Activated CD4-positive, alpha-beta T cell treated with anti-CD3 and anti-CD28 coated beads, Interleukin-2, amount 10 ng/mL, durations not matched to agents 7 days and 5 days (primary cell): ENCODE measurements at regions not wholly inside any gene's neighbourhood (a gene's known extent, or its start where the extent isn't known, plus 50 kb on each side); places are given as distances from the start of the nearest gene placed in this dataset.
A peak's percentile ranks its signal among the peaks of the same experiment; 100 is the strongest.

Experiments used
- CTCF ChIA-PET: fragments of 350-600 bp; sonication (Branson Sonifier 250); formaldehyde crosslinking; loops from one replicate; lab custom pipeline; 2021; ENCODE audit warnings: antibody characterized with exemption; lab: Charles Lee
- POLR2A ChIA-PET: fragments of 350-600 bp; sonication (Branson Sonifier 250); formaldehyde crosslinking; loops from one replicate; lab custom pipeline; 2021; ENCODE audit warnings: antibody characterized with exemption; lab: Charles Lee
- DNase-seq: peaks from one replicate; pipeline ENCODE4 v3.0.0-alpha.2; 2020
- H3K27ac Mint-ChIP-seq: one replicate; pipeline ENCODE4 v1.8.0; 2021; ENCODE audit warnings: mild to moderate bottlenecking, moderate library complexity, mixed read lengths
- H3K27me3 Mint-ChIP-seq: one replicate; pipeline ENCODE4 v1.8.0; 2021; ENCODE audit warnings: mixed read lengths
- H3K36me3 Mint-ChIP-seq: one replicate; pipeline ENCODE4 v1.8.0; 2021; ENCODE audit warnings: low read depth, mixed read lengths
- H3K4me1 Mint-ChIP-seq: one replicate; pipeline ENCODE4 v1.8.0; 2021; ENCODE audit warnings: mixed read lengths
- H3K4me3 Mint-ChIP-seq: one replicate; pipeline ENCODE4 v1.8.0; 2021; ENCODE audit warnings: mild to moderate bottlenecking, moderate library complexity, mixed read lengths
- H3K9me3 Mint-ChIP-seq: one replicate; pipeline ENCODE4 v1.8.0; 2021; ENCODE audit warnings: mixed read lengths

DNA sequence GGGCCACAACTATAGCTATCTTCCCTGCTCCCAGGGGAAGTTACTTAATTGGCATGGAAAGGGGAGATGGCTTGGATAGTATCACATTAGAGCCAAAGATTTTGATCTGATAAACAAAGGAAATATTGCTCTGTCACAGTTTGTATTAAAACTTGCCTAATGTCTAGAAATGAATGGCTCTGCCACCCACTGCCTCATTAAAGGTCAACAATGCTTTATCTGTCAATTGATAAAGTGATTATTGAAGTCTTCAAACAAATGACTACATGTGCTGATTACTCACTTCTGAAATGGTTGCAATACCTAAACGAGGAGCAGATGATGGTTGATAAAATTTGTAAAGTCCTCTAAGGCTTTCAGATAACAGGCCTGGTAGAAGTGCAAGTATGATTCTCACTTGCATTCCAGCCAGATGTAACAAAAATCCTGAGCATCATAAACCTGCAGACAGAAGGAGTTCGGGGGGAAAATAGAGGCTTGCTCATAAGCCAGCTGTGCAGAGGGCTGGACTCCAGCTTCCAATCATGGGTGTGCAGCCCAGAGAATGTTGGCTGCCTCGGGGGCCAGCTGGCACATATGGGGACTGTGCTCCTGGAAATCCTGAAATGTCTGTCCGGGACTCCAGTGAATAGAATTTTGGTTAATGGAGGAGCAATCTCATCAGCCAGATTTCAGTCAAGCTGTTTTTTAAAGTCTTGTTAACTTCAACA lies 200.5 kb upstream of the SLC27A6 start:
- Mint-ChIP-seq H3K9me3 (no peaks in the 10 kb centered on the region), H3K4me1 (no peaks in the 10 kb centered on the region), H3K27ac (no peak overlapping the region), H3K36me3 (no peaks in the 10 kb centered on the region), H3K4me3 (no peak overlapping the region), H3K27me3 (peaks cover 5% of the 10 kb centered on the region)
- ChIA-PET POLR2A (no interaction called here), CTCF (interaction anchor here (0.6 kb wide), 1 partner anchor 13 kb away, joined by 4 read pairs; no protein-coding TSS in a partner anchor)
- DNase-seq: no peak

DNA sequence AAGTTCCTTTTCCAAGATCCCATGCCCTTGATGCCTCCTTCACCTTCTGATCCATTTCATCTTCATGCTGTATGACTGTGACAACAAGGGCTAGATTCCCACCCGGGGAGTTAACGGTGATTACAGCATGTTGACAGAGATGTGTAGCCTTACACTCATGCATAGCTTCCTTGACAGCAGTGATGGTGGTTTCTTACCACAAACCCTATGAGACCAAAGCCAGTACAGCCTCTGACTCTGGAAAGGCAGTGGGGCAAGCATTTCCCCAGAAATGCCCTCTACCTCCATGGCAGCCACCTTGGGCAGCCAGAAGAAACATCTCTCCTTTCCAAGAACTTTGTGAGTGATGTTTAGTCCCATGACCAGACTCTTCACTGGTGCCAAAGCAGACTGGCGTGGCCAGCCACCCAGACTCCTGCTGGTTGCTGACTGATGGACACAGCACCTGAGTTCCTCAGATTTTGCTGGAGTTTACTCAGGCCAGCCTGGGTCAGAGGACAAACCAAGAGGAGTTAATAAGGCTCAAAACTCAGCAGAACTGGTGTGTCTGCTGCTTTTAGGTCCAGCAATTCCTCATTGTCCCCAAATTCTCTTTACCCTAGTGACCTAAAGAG lies 199.7 kb upstream of the SLC27A6 start:
- CTCF ChIA-PET: no interaction called here
- H3K9me3 Mint-ChIP-seq: no peaks in the 10 kb centered on the region
- H3K36me3 Mint-ChIP-seq: no peaks in the 10 kb centered on the region
- POLR2A ChIA-PET: no interaction called here
- peaks cover 5% of the 10 kb centered on the region for H3K27me3 Mint-ChIP-seq
- no peaks in the 10 kb centered on the region for H3K4me1 Mint-ChIP-seq
- no peak overlapping the region for H3K27ac Mint-ChIP-seq
- no peak overlapping the region for H3K4me3 Mint-ChIP-seq
- DNase-seq: no peak

GRCh38 chr5:128766406-128766805 lies 198.9 kb upstream of the SLC27A6 start:
- ChIA-PET CTCF (no interaction called here), POLR2A (no interaction called here)
- Mint-ChIP-seq H3K36me3 (no peaks in the 10 kb centered on the region), H3K4me1 (no peaks in the 10 kb centered on the region), H3K9me3 (no peaks in the 10 kb centered on the region), H3K27ac (no peak overlapping the region), H3K4me3 (no peak overlapping the region), H3K27me3 (peaks cover 10% of the 10 kb centered on the region)
- no peak for DNase-seq

- no peak overlapping the region for H3K27ac Mint-ChIP-seq
- CTCF ChIA-PET: no interaction called here
- H3K4me1 Mint-ChIP-seq: no peaks in the 10 kb centered on the region
- no peak overlapping the region for H3K4me3 Mint-ChIP-seq
- H3K27me3 Mint-ChIP-seq: peaks cover 21% of the 10 kb centered on the region
- no peaks in the 10 kb centered on the region for H3K9me3 Mint-ChIP-seq
- POLR2A ChIA-PET: no interaction called here
- H3K36me3 Mint-ChIP-seq: no peaks in the 10 kb centered on the region
- DNase-seq: no peak
These were observed 194.4 kb upstream of the SLC27A6 start for GRCh38 chr5:128770907-128771306.

DNA sequence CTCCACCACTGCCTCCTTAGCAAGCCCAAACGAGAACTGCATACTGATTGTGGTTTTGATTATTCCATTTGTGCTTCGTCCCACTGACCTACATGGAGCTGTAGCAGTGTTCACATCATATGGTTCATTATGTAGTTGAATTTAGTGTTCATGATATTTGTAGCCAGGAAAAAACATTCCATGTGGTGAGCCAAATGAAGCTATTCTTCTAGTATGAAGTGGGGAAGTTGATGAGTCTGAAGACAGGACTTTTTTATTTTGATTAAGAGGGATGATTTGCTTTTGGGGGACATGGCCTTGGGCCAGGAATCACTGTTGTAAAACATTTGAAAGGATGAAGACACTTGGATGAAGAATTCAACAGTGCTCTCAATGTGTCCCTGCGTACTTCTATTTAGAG lies 192.9 kb upstream of the SLC27A6 start:
- ChIA-PET POLR2A (no interaction called here), CTCF (no interaction called here)
- no peaks in the 10 kb centered on the region for H3K36me3 Mint-ChIP-seq

GRCh38 chr5:128773378-128773777 lies 191.9 kb upstream of the SLC27A6 start:
- H3K4me1 Mint-ChIP-seq: peaks cover 15% of the 10 kb centered on the region
- ChIA-PET CTCF (no interaction called here), POLR2A (no interaction called here)
- no peak overlapping the region for H3K4me3 Mint-ChIP-seq
- peaks cover 18% of the 10 kb centered on the region for H3K27me3 Mint-ChIP-seq
- H3K36me3 Mint-ChIP-seq: no peaks in the 10 kb centered on the region
- no peak overlapping the region for H3K27ac Mint-ChIP-seq
- no peak for DNase-seq
- H3K9me3 Mint-ChIP-seq: peaks cover 3% of the 10 kb centered on the region

More for the DNA sequence above, 192.9 kb upstream of the SLC27A6 start:
- no peak for DNase-seq
- Mint-ChIP-seq H3K27me3 (peaks cover 21% of the 10 kb centered on the region), H3K4me1 (peaks cover 10% of the 10 kb centered on the region), H3K9me3 (no peaks in the 10 kb centered on the region), H3K4me3 (no peak overlapping the region), H3K27ac (no peak overlapping the region)

DNA sequence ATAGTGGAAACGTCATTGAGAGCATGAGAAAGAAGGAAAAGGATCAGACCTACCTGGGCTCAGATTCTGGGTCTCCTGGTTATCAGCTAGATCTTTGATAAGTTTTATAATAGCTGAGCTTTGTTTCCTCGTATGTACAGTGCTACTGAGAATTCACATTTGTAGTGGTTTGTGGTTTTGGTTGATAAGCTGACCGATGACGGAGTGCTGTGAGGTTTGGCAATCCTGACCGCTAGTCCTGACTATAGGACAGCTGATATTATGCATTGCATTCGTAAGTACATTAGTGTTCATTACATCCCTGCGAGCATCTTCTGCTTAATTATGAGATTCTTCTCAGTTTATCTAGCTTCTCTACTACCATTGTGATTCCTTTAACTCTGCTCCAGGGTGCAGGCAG lies 190.7 kb upstream of the SLC27A6 start:
- POLR2A ChIA-PET: no interaction called here
- Mint-ChIP-seq H3K4me3 (no peak overlapping the region), H3K9me3 (peaks cover 3% of the 10 kb centered on the region)

DNA sequence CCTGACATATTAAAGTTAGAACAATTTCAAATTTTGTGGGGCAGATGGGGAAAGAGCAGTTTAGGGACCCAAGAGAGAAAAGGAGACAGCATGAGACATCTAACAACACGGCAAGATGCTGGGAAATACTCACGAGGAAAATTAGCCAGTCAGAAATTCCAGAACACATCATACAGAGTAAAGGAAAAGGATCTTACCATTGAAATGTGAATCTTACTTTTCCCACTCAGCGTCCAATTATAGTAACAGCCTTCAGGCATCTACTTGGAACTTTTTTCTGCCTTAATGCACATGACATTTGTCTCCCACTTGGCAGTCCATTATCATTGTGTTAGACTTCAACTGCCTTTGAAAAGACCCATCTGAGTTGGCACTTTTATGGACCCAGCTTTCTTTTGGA lies 189.7 kb upstream of the SLC27A6 start:
- Mint-ChIP-seq H3K27me3 (peaks cover 20% of the 10 kb centered on the region), H3K9me3 (peaks cover 3% of the 10 kb centered on the region), H3K36me3 (no peaks in the 10 kb centered on the region), H3K4me1 (peaks cover 15% of the 10 kb centered on the region), H3K27ac (no peak overlapping the region), H3K4me3 (no peak overlapping the region)
- POLR2A ChIA-PET: no interaction called here
- CTCF ChIA-PET: no interaction called here
- no peak for DNase-seq

More for the DNA sequence above, 190.7 kb upstream of the SLC27A6 start:
- DNase-seq: no peak
- H3K4me1 Mint-ChIP-seq: peaks cover 15% of the 10 kb centered on the region
- CTCF ChIA-PET: no interaction called here
- H3K27me3 Mint-ChIP-seq: peaks cover 20% of the 10 kb centered on the region
- H3K36me3 Mint-ChIP-seq: no peaks in the 10 kb centered on the region
- H3K27ac Mint-ChIP-seq: no peak overlapping the region

GRCh38 chr5:128777052-128777451 lies 188.2 kb upstream of the SLC27A6 start:
- no peaks in the 10 kb centered on the region for H3K36me3 Mint-ChIP-seq
- DNase-seq: peak; percentile 22
- no peak overlapping the region for H3K4me3 Mint-ChIP-seq
- ChIA-PET CTCF (no interaction called here), POLR2A (no interaction called here)
- H3K9me3 Mint-ChIP-seq: peaks cover 3% of the 10 kb centered on the region
- H3K27me3 Mint-ChIP-seq: peaks cover 14% of the 10 kb centered on the region
- H3K27ac Mint-ChIP-seq: peak overlapping the region; percentile 47
- peaks cover 15% of the 10 kb centered on the region for H3K4me1 Mint-ChIP-seq

GRCh38 chr5:128778474-128778873 lies 186.8 kb upstream of the SLC27A6 start:
- POLR2A ChIA-PET: no interaction called here
- peaks cover 15% of the 10 kb centered on the region for H3K4me1 Mint-ChIP-seq
- H3K27me3 Mint-ChIP-seq: peaks cover 13% of the 10 kb centered on the region
- H3K9me3 Mint-ChIP-seq: peaks cover 3% of the 10 kb centered on the region
- no peaks in the 10 kb centered on the region for H3K36me3 Mint-ChIP-seq
- H3K4me3 Mint-ChIP-seq: no peak overlapping the region
- no peak overlapping the region for H3K27ac Mint-ChIP-seq
- CTCF ChIA-PET: no interaction called here
- DNase-seq: no peak

DNA sequence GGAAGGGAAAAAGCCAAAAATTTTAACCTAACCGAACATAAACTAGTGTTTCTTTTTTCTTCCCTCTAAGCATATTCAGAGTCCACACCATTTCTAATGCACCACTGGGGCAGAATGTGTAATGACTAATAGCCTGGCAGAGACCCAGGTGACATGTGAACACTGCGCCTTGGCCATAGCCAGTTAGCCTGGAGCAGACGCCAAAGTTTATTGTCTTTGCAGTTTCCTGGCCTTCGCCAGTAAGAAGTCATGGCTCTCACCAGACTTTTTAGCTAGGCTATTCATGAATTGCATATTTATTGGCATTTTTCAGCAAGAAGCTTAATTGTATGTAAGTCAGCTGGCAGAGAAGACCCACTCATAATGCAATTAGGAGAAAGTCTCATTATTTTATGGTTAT lies 182.8 kb upstream of the SLC27A6 start:
- Mint-ChIP-seq H3K9me3 (peaks cover 3% of the 10 kb centered on the region), H3K4me3 (no peak overlapping the region), H3K36me3 (no peaks in the 10 kb centered on the region), H3K27me3 (peaks cover 7% of the 10 kb centered on the region), H3K4me1 (peaks cover 4% of the 10 kb centered on the region), H3K27ac (no peak overlapping the region)
- DNase-seq: no peak
- CTCF ChIA-PET: no interaction called here
- POLR2A ChIA-PET: no interaction called here

DNA sequence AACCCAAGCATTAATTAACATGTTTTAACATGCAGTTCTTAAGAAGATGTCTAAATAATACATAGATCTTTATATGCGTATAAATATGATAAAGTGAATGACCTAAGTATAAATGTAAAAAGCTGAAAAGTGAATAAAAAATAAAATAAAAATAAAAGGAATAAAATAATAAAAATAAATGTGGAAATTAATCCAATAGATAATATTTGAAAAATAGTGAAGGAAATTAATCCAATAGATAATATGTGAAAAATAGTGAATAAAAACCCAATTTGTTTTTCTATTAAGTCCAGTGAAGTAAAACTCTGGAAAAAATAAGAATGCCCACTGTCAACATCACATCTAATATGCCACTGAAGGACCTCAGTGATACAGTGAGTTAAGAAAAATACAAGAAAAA lies 180.6 kb upstream of the SLC27A6 start:
- Mint-ChIP-seq H3K9me3 (no peaks in the 10 kb centered on the region), H3K4me3 (no peak overlapping the region), H3K27me3 (peaks cover 5% of the 10 kb centered on the region), H3K27ac (no peak overlapping the region), H3K36me3 (no peaks in the 10 kb centered on the region), H3K4me1 (no peaks in the 10 kb centered on the region)
- DNase-seq: no peak
- ChIA-PET CTCF (no interaction called here), POLR2A (no interaction called here)

- Mint-ChIP-seq H3K36me3 (no peaks in the 10 kb centered on the region), H3K4me3 (no peak overlapping the region), H3K4me1 (no peaks in the 10 kb centered on the region), H3K27me3 (no peaks in the 10 kb centered on the region), H3K27ac (no peak overlapping the region), H3K9me3 (no peaks in the 10 kb centered on the region)
- DNase-seq: no peak
- POLR2A ChIA-PET: no interaction called here
- CTCF ChIA-PET: no interaction called here
These were observed 174.0 kb upstream of the SLC27A6 start for GRCh38 chr5:128791312-128791711.

GRCh38 chr5:128796506-128796905 lies 168.8 kb upstream of the SLC27A6 start:
- ChIA-PET CTCF (no interaction called here), POLR2A (no interaction called here)
- no peaks in the 10 kb centered on the region for H3K36me3 Mint-ChIP-seq
- no peak overlapping the region for H3K4me3 Mint-ChIP-seq
- H3K4me1 Mint-ChIP-seq: no peaks in the 10 kb centered on the region
- H3K27ac Mint-ChIP-seq: no peak overlapping the region
- no peaks in the 10 kb centered on the region for H3K9me3 Mint-ChIP-seq
- no peak for DNase-seq
- H3K27me3 Mint-ChIP-seq: no peaks in the 10 kb centered on the region
